HG02870 (cell line): ENCODE measurements at regions not wholly inside any gene's neighbourhood (a gene's known extent, or its start where the extent isn't known, plus 50 kb on each side); places are given as distances from the start of the nearest gene placed in this dataset.

Source experiments
- ATAC-seq: cut with Tn5 transposase; IDR thresholded peaks from one replicate; pipeline ENCODE4 v1.9.1; 2021; ENCODE audit warnings: mild to moderate bottlenecking, moderate library complexity; ENCODE audit not compliant: unreplicated experiment

GRCh38 chr7:21140622-21141021 is 287.3 kb upstream of the SP4 start:
- ATAC-seq: no peak

- ATAC-seq: no peak
Observed at GRCh38 chr7:21141476-21141875, 286.4 kb upstream of the SP4 start.

GRCh38 chr7:21142081-21142480 is 285.8 kb upstream of the SP4 start:
- ATAC-seq: no peak

- no peak for ATAC-seq
Observed at GRCh38 chr7:21146642-21147423, 281.1 kb upstream of the SP4 start.

- ATAC-seq: no peak
Observed at GRCh38 chr7:21149809-21150208, 278.1 kb upstream of the SP4 start.

GRCh38 chr7:21154614-21155013 is 273.3 kb upstream of the SP4 start:
- no peak for ATAC-seq

- ATAC-seq: no peak
Observed at GRCh38 chr7:21159506-21159905, 268.4 kb upstream of the SP4 start.

GRCh38 chr7:21160401-21160800 is 267.5 kb upstream of the SP4 start:
- no peak for ATAC-seq

GRCh38 chr7:21167942-21168341 is 259.9 kb upstream of the SP4 start:
- ATAC-seq: no peak

- no peak for ATAC-seq
Observed at GRCh38 chr7:21169667-21170580, 258.0 kb upstream of the SP4 start.

GRCh38 chr7:21172800-21173199 is 255.1 kb upstream of the SP4 start:
- ATAC-seq: no peak

GRCh38 chr7:21173436-21173835 is 254.4 kb upstream of the SP4 start:
- ATAC-seq: no peak

GRCh38 chr7:21175714-21176113 is 252.2 kb upstream of the SP4 start:
- no peak for ATAC-seq

GRCh38 chr7:21184942-21185652 is 242.8 kb upstream of the SP4 start:
- ATAC-seq: no peak

GRCh38 chr7:21185653-21186265 is 242.1 kb upstream of the SP4 start:
- no peak for ATAC-seq

- ATAC-seq: no peak
Observed at GRCh38 chr7:21191321-21192073, 236.4 kb upstream of the SP4 start.

- no peak for ATAC-seq
Observed at GRCh38 chr7:21192657-21193056, 235.2 kb upstream of the SP4 start.

- no peak for ATAC-seq
Observed at GRCh38 chr7:21193895-21194294, 234.0 kb upstream of the SP4 start.

GRCh38 chr7:21194936-21195335 is 232.9 kb upstream of the SP4 start:
- no peak for ATAC-seq

GRCh38 chr7:21198921-21199320 is 229.0 kb upstream of the SP4 start:
- ATAC-seq: no peak
